MG63 (cell line): ENCODE measurements at regions not wholly inside any gene's neighbourhood (a gene's known extent, or its start where the extent isn't known, plus 50 kb on each side); places are given as distances from the start of the nearest gene placed in this dataset.
"Not testable (repeated sequence)": the region's sequence is repeated elsewhere in the genome, so short reads cannot be mapped to it uniquely, and the experiment has no call there.

Experiments
- DNase-seq: peaks from one replicate; pipeline ENCODE4 v3.0.0-alpha.2; 2020
- H3K27me3 ChIP-seq: fragments of 250-450 bp; sonication (Bioruptor Pico); 2 replicates; pipeline ENCODE4 v1.5.1; 2020; ENCODE audit warnings: mild to moderate bottlenecking, moderate library complexity
- H3K36me3 ChIP-seq: fragments of 250-450 bp; sonication (Bioruptor Pico); 2 replicates; pipeline ENCODE4 v1.5.1; 2020; ENCODE audit warnings: mild to moderate bottlenecking, moderate library complexity
- H3K4me3 ChIP-seq: fragments of 250-450 bp; sonication (Bioruptor Pico); 2 replicates; pipeline ENCODE4 v1.5.1; 2020; ENCODE audit warnings: mild to moderate bottlenecking, moderate library complexity
- H3K9me3 ChIP-seq: fragments of 250-450 bp; sonication (Bioruptor Pico); 2 replicates; pipeline ENCODE4 v1.5.1; 2020; ENCODE audit warnings: mild to moderate bottlenecking, moderate library complexity

GRCh38 chr3:66615643-66616301 is 115.0 kb upstream of the LRIG1 start:
- no peaks in the 10 kb centered on the region for H3K36me3 ChIP-seq
- H3K27me3 ChIP-seq = no peaks in the 10 kb centered on the region
- H3K4me3 ChIP-seq = no peak overlapping the region
- DNase-seq = no peak
- no peaks in the 10 kb centered on the region for H3K9me3 ChIP-seq

DNA sequence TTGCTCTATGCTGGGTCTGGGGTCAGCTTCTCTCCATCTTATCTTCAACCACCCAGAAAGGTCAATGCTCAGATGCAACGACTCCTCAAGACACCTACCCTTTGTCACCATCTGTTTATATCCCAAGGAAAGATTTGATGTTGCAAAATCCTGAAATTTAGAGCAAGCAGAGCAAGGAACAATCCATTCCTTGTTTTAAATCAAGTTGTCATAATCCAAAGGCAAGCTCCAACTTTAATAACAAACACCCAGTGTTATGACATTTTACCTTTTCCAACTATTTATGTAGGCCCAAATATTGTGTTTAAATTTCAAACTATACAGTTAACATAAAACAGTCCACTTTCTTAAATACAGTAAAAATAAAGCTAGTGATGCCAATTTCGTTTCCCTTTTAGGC is 116.5 kb upstream of the LRIG1 start:
- no peaks in the 10 kb centered on the region for H3K27me3 ChIP-seq
- no peaks in the 10 kb centered on the region for H3K9me3 ChIP-seq
- H3K4me3 ChIP-seq = no peak overlapping the region
- no peaks in the 10 kb centered on the region for H3K36me3 ChIP-seq
- no peak for DNase-seq

DNA sequence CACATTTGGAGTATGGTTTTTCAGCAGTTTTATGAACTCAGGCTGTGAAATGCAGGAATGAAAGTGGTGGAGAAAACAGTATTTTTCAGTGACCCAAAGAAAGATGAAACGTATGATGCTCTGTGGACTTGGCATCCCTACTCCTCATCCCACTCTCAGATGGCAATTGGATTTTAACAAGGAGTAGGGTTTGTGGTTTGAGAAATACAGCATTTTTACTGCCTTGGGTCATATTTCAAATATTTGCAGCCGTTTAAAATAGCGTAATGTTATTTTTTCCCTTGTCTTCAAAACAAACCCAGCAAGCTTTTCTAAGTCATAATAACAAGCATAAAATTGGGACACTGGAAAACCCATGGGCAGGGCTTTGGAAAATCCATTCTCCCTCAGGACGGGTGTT is 117.2 kb upstream of the LRIG1 start:
- Histone ChIP-seq H3K4me3 (no peak overlapping the region), H3K9me3 (no peaks in the 10 kb centered on the region), H3K36me3 (no peaks in the 10 kb centered on the region), H3K27me3 (no peaks in the 10 kb centered on the region)
- DNase-seq = no peak

DNA sequence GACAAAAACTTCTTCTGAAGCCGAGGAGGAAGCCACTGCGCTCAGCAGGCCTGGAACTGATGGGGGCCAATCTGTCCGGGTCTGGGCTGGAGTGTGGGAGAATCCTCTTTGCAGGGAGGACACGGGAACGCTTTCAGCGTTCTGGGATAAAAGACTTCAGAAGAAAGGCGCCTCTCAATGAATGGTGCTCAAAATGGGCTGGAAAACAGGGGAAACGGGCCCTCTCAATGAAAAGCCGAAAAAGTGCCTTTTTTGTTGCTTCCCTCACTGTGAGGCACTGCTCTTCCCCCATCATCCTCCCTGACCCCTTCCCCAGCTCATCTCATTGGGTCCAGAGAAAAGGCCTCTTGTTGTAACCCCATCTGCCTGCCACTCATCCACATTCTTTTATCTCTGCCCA is 119.5 kb upstream of the LRIG1 start:
- DNase-seq = no peak
- Histone ChIP-seq H3K9me3 (no peaks in the 10 kb centered on the region), H3K36me3 (no peaks in the 10 kb centered on the region), H3K4me3 (no peak overlapping the region), H3K27me3 (no peaks in the 10 kb centered on the region)

DNA sequence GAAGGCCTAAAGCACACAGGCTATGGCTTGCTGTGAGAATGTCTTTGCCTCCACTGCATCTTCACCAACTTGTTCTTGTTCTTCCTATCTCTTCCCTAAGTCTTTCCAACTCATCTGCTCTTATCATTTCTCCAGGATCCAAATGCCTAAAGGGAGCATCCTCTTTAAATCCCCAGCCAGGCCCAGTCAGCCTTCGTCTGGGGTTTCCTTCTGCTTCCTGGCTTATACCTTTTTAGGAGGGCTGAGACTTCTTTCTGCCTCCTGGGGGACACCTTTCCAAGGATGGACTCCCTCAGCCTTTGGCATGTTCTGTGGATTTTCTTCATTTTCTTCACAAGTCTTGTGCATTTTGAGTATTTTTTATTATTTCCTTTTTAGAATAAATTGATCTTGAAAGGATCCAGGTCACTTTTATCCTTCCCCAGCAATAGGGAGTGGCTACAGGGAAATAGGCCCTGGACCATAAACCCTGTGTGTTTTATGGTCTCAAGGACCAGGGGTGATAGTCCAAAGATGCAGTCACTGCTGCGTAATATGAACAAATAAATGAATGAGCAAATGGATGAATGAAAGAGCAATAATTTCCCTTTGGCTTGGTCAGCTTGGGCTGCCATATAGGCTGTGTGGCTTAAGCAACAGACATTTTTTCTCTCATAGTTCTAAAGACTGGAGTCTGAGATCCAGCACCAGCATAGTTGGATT is 122.1 kb upstream of the LRIG1 start:
- H3K36me3 ChIP-seq = no peaks in the 10 kb centered on the region
- H3K9me3 ChIP-seq = no peaks in the 10 kb centered on the region
- H3K4me3 ChIP-seq = no peak overlapping the region

DNA sequence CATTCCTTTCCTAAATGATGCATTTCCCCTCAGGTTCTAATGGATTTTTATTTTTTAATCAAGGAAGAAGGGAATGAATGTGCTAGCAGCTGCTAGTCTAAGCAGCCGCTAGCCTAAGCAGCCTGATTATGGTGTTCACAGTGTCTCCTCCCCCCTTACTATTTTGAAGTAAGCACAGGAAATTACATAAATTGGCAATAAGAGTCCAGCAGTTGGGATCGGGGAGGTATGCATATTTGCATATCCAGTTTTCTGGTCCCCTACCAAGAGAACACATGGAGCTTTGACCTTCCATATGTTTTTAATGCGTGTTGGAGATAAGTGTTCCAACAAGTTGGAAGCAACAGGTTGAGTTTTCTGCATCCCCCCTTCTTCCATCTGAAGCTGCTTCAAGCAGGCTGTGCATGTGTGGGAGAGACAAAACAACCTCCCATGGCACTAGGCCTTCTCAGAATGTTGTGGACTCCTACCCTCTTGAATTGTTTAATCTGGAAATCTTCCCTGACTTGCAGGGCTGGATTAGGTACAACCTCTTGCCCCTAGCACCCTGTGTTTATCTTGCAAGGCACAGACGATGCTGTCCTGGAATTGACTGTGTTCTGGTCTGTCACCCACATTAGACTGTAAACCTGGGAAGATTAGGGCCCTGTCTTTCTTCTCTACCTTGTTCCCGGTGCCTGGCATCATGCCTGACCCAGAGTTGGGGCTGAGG is 124.8 kb upstream of the LRIG1 start:
- Histone ChIP-seq H3K4me3 (no peak overlapping the region), H3K9me3 (no peaks in the 10 kb centered on the region)
- no peak for DNase-seq

More for the DNA sequence above, 122.1 kb upstream of the LRIG1 start:
- no peaks in the 10 kb centered on the region for H3K27me3 ChIP-seq
- DNase-seq = no peak

DNA sequence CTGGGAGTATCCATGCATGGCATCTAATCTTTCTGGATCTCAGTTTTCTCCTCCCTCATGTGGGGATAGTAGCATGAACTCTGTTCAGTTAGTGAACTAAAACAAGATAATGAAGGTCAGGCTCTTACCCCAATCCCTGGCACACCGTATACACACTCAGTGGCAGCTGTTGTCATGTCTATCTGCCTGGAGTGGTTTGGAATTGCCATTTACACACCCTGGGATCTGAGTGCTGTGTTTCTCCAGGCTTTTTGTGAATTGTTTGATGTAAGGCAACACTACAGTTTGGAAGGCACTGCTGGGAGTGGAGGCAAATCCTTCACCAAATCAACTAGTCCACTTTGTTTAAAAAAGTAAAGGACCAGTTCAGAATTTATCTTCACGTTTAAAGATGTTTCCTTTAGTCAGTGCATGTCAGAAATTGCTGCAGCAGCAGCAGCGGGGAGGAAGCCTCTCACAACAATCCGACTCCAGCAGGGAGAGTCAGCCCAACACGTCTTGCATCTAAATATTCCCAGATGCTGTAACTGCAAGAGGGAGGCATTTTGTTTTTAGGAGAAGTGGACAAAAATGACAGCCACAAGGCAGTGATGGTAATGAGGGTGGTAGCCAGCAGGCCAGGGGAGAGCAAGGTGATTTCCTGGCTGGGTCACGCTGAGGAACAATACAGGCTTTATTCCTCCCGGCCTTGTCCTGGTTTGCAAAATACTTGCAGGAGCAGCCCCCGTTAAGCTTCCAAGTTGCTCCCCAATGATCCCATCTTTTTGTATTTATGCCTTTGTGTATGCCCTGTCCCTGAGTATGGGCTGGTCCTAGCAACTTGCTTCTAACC is 128.5 kb upstream of the LRIG1 start:
- DNase-seq = no peak
- no peaks in the 10 kb centered on the region for H3K36me3 ChIP-seq
- no peak overlapping the region for H3K4me3 ChIP-seq
- no peaks in the 10 kb centered on the region for H3K9me3 ChIP-seq
- H3K27me3 ChIP-seq = no peaks in the 10 kb centered on the region

More for the DNA sequence above, 124.8 kb upstream of the LRIG1 start:
- Histone ChIP-seq H3K36me3 (no peaks in the 10 kb centered on the region), H3K27me3 (no peaks in the 10 kb centered on the region)

GRCh38 chr3:66629982-66630368 is 129.2 kb upstream of the LRIG1 start:
- DNase-seq = no peak
- no peaks in the 10 kb centered on the region for H3K9me3 ChIP-seq

DNA sequence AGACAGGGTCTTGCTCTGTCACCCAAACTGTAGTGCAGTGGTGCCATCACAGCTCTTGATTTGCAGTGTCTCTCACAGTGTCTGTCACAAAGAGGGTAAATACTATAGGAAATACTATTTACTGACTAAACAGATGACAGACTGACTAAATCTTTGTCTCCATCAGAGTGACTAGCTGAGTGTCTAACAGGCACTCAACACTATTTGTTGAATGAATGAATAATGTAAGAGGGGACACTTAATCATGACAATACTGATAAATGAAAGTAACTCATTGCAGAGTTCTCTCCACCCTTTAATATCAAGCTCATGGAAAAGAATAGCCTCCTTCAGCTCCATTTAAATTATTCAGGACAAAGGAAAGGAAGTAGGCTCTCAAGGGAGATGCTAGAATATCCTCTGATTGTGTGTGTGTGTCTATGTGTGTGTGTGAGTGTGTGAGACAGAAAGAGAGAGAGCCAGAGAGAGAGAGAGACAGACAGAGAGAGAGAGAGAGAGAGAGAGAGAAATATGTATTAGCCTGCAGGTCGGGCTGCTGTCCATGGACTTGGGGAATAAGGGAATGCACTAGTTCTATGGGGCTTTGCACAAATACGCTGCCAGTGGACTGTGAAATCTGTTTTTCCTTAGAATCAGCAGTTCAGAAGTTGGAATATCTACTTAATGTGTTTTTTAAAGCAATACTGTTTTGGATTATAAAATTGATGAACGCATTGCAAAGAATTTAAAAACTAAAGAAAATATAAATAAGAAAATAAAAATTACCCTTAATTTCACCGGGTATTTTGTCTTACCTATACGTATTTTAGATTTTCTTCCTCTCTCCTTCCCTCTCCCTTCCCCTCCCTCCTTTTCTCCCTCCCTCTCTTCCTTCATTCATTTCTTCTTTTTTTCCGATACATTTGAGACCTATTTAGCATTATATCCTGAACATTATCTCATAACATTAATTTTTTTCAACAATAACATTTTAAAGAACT is 132.9 kb upstream of the LRIG1 start:
- Histone ChIP-seq H3K36me3 (no peaks in the 10 kb centered on the region), H3K4me3 (no peak overlapping the region), H3K9me3 (no peaks in the 10 kb centered on the region), H3K27me3 (no peaks in the 10 kb centered on the region)
- no peak for DNase-seq

More at GRCh38 chr3:66629982-66630368, 129.2 kb upstream of the LRIG1 start:
- no peaks in the 10 kb centered on the region for H3K36me3 ChIP-seq
- no peaks in the 10 kb centered on the region for H3K27me3 ChIP-seq
- H3K4me3 ChIP-seq = no peak overlapping the region

DNA sequence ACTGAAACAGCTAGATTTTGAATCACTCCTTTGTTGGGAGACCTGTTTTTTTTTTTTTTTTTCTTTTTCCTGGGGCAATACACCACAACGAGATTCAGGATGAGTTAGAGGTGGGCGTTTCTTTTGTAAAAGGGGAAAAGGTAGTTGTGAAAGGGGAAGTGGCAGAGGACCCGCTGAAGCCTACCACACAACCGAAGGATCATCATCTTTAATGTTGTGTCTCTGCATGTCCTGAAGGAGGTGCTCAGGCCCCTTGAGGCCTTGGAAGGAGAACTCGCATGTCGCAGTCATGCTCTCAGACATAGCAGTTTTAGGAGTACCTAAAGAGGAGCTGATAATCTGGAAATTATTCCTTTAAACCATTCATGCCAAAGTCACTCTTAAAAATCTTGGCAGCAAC is 137.9 kb upstream of the LRIG1 start:
- H3K4me3 ChIP-seq = no peak overlapping the region
- no peaks in the 10 kb centered on the region for H3K36me3 ChIP-seq
- DNase-seq = no peak
- no peaks in the 10 kb centered on the region for H3K9me3 ChIP-seq
- H3K27me3 ChIP-seq = no peaks in the 10 kb centered on the region

GRCh38 chr3:66639809-66640356 is 139.1 kb upstream of the LRIG1 start:
- no peak overlapping the region for H3K4me3 ChIP-seq
- no peak for DNase-seq
- H3K27me3 ChIP-seq = no peaks in the 10 kb centered on the region
- H3K36me3 ChIP-seq = no peaks in the 10 kb centered on the region
- no peaks in the 10 kb centered on the region for H3K9me3 ChIP-seq

- no peak for DNase-seq
- H3K9me3 ChIP-seq = no peaks in the 10 kb centered on the region
- no peaks in the 10 kb centered on the region for H3K36me3 ChIP-seq
- no peak overlapping the region for H3K4me3 ChIP-seq
- no peaks in the 10 kb centered on the region for H3K27me3 ChIP-seq
These were observed 141.2 kb upstream of the LRIG1 start for GRCh38 chr3:66642019-66642418.

DNA sequence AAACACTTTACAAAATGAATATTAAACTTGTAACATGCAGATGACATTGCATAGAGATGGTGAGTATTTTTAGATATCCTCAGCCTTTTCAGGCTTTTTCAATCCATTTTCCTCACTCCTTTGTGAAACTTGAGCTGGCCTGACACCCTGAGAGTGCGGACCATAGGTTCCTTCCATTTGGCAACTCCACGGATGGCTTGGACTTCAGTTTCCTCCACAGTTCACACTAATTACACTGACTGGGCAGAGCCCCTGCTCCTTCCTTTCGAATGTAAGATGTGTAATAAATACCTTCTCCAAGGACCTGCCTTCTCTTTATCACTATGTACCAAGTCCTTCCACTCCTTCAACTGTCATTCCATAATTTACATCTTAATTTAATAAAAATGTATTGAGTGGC is 141.7 kb upstream of the LRIG1 start:
- no peak overlapping the region for H3K4me3 ChIP-seq
- no peaks in the 10 kb centered on the region for H3K27me3 ChIP-seq
- no peaks in the 10 kb centered on the region for H3K36me3 ChIP-seq
- no peaks in the 10 kb centered on the region for H3K9me3 ChIP-seq
- DNase-seq = no peak

DNA sequence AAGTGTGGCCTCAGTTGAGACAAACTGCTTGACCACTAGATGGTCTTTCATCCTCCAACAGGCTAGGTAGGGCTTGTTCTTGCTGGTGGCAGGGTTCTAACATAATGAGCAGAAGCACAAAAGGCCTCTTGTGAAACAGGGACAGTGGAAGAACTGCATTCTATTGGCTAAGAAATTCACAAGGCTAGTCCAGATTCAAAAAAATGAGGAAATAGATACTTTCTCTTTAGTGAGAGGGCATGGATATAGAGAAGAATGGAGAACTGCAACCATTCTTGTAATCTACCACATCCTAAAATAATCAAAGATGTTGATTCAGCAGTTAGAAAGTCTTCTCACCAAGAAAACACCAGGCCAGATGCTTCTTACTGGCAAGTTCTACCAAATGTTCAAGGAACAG is 143.7 kb upstream of the LRIG1 start:
- no peaks in the 10 kb centered on the region for H3K36me3 ChIP-seq
- H3K4me3 ChIP-seq = no peak overlapping the region
- DNase-seq = no peak
- H3K27me3 ChIP-seq = no peaks in the 10 kb centered on the region
- H3K9me3 ChIP-seq = no peaks in the 10 kb centered on the region

DNA sequence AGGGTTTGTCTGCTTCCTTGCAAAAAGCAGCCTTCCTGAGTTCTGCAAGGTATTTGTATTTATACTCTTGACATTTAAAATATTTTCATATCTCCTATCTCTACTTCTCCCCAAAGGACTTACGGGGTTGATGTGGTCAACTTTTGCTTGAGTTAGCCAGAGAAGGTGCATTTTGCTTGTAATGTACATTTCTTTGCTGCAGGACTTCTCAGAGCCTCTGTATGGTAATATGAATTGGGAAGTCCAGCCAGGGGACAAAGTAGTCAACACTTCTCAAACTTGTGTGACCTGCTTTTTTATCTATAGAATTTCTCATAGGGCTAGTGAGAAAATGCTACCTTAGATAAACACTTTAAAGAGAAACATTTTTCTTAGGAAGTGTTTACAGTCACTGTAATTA is 148.2 kb upstream of the LRIG1 start:
- Histone ChIP-seq H3K9me3 (no peaks in the 10 kb centered on the region), H3K27me3 (no peaks in the 10 kb centered on the region), H3K36me3 (no peaks in the 10 kb centered on the region), H3K4me3 (no peak overlapping the region)
- no peak for DNase-seq

DNA sequence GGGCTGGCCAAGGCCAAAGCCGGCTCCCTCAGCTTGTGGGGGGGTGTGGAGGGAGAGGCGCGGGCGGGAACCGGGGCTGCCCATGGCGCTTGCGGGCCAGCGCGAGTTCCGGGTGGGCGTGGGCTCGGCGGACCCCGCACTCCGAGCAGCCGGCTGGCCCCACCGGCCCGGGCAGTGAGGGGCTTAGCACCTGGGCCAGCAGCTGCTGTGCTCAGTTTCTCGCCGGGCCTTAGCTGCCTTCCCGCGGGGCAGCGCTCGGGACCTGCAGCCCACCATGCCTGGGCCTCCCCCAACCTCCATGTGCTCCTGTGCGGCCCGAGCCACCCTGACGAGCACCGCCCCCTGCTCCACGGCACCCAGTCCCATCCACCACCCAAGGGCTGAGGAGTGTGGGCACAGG is 150.7 kb upstream of the LRIG1 start:
- H3K9me3 ChIP-seq, H3K4me3 ChIP-seq, H3K27me3 ChIP-seq, H3K36me3 ChIP-seq, DNase-seq: not testable (repeated sequence)
